ENCODE measurements at regions not wholly inside any gene's neighbourhood (a gene's known extent, or its start where the extent isn't known, plus 50 kb on each side); places are given as distances from the start of the nearest gene placed in this dataset.

DNA sequence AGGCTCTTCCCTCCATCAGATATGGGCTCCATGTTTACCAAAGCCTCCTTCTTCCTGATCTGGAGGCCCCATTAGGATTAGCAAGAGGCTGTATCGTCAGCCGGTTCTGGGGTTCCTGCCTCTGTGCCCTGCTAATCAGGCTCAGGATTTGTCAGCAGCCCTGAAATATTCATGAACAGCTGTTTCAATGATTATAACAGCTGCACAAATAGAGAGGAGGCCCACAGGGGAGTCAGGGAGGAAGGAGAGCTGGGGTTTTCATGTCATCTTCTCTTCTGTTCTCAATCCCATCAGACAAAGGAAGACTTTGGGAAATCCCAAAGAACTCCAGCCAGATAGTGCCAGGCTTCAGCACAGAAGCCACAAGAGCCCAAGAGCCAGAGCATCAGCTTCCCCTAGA is 72.3 kb upstream of the MMP2 start:
- DNase-seq (ENCODE audit: low read depth, low spot score) (no peak), FAIRE-seq (no peak)
- Histone ChIP-seq H3K27me3 (ENCODE audit: control insufficient read depth, extremely low read depth, insufficient read depth, low read length) (no peaks in the 10 kb centered on the region), H4K20me1 (ENCODE audit: control insufficient read depth, extremely low read depth, insufficient read depth, low read length) (no peaks in the 10 kb centered on the region), H3K9ac (ENCODE audit: control insufficient read depth, extremely low read depth, insufficient read depth, low read length) (no peak overlapping the region), H3K79me2 (ENCODE audit: control insufficient read depth, insufficient read depth, low read length) (no peaks in the 10 kb centered on the region), H3K4me1 (ENCODE audit: control insufficient read depth, extremely low read depth, insufficient read depth, low read length) (no peaks in the 10 kb centered on the region), H3K27ac (ENCODE audit: control insufficient read depth, insufficient read depth, low read length) (no peak overlapping the region), H3K4me2 (ENCODE audit: control insufficient read depth, extremely low read depth, insufficient read depth, low read depth, low read length) (no peak overlapping the region), H3K9me1 (ENCODE audit: control insufficient read depth, extremely low read depth, insufficient read depth, low read length) (no peaks in the 10 kb centered on the region), H3K36me3 (ENCODE audit: control insufficient read depth in 2 of 2, extremely low read depth in 1 of 2, insufficient read depth in 2 of 2, low read length in 2 of 2) (no peaks in the 10 kb centered on the region), H3K9me3 (ENCODE audit: control insufficient read depth, low read depth, low read length) (no peaks in the 10 kb centered on the region), H3K4me3 (ENCODE audit: control insufficient read depth in 2 of 3, extremely low read depth in 1 of 3, insufficient read depth in 2 of 3, low read depth in 1 of 3, low read length in 3 of 3) (no peak overlapping the region), H2AFZ (ENCODE audit: control insufficient read depth, low read length) (no peak overlapping the region)
- no peak for TF ChIP-seq EZH2 (IDR thresholded peaks at IDR 0.05; ENCODE audit: low read length)
- TF ChIP-seq, protein P1, sequence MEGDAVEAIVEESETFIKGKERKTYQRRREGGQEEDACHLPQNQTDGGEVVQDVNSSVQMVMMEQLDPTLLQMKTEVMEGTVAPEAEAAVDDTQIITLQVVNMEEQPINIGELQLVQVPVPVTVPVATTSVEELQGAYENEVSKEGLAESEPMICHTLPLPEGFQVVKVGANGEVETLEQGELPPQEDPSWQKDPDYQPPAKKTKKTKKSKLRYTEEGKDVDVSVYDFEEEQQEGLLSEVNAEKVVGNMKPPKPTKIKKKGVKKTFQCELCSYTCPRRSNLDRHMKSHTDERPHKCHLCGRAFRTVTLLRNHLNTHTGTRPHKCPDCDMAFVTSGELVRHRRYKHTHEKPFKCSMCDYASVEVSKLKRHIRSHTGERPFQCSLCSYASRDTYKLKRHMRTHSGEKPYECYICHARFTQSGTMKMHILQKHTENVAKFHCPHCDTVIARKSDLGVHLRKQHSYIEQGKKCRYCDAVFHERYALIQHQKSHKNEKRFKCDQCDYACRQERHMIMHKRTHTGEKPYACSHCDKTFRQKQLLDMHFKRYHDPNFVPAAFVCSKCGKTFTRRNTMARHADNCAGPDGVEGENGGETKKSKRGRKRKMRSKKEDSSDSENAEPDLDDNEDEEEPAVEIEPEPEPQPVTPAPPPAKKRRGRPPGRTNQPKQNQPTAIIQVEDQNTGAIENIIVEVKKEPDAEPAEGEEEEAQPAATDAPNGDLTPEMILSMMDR (optimal IDR thresholded peaks at IDR 0.05 in 1 of 3, IDR thresholded peaks at IDR 0.05 in 1 of 3, conservative IDR thresholded peaks at IDR 0.05 in 1 of 3; ENCODE audit: extremely low read depth in 1 of 3, insufficient read depth in 2 of 3, low read length in 3 of 3), result no peak
- dilution Hi-C loops (cut with MboI; ENCODE audit: extremely low pct_ligation_motif_present, low sequenced_read_pairs), result no loop called here

DNA sequence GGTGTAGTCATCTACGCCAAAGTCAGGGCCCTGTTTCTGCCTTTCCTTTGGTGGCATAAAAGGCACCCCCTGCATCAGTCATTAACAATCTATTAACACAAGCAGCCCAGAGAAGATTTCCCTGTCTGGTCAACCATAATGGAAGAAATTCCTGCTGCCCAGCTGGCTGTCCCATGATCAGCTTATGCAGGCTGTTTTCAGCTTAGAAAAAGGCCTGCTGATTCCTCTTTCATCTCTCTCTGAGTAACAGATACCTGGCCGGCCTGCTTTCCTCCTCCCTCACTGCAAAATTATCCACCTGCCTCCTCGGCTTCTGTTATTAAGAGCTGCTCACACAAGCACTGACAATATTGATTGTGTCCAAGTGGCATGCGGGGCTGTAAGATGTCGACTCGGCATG is 70.3 kb upstream of the MMP2 start:
- Histone ChIP-seq H3K4me3 (ENCODE audit: control insufficient read depth in 2 of 3, extremely low read depth in 1 of 3, insufficient read depth in 2 of 3, low read depth in 1 of 3, low read length in 3 of 3) (no peak overlapping the region), H3K9ac (ENCODE audit: control insufficient read depth, extremely low read depth, insufficient read depth, low read length) (no peak overlapping the region), H3K27ac (ENCODE audit: control insufficient read depth, insufficient read depth, low read length) (no peak overlapping the region), H2AFZ (ENCODE audit: control insufficient read depth, low read length) (no peak overlapping the region), H3K4me1 (ENCODE audit: control insufficient read depth, extremely low read depth, insufficient read depth, low read length) (no peaks in the 10 kb centered on the region), H3K9me3 (ENCODE audit: control insufficient read depth, low read depth, low read length) (no peaks in the 10 kb centered on the region), H3K27me3 (ENCODE audit: control insufficient read depth, extremely low read depth, insufficient read depth, low read length) (peaks cover 3% of the 10 kb centered on the region), H3K4me2 (ENCODE audit: control insufficient read depth, extremely low read depth, insufficient read depth, low read depth, low read length) (no peak overlapping the region), H3K36me3 (ENCODE audit: control insufficient read depth in 2 of 2, extremely low read depth in 1 of 2, insufficient read depth in 2 of 2, low read length in 2 of 2) (no peaks in the 10 kb centered on the region), H3K79me2 (ENCODE audit: control insufficient read depth, insufficient read depth, low read length) (no peaks in the 10 kb centered on the region), H3K9me1 (ENCODE audit: control insufficient read depth, extremely low read depth, insufficient read depth, low read length) (no peaks in the 10 kb centered on the region), H4K20me1 (ENCODE audit: control insufficient read depth, extremely low read depth, insufficient read depth, low read length) (no peaks in the 10 kb centered on the region)
- no peak for TF ChIP-seq EZH2 (IDR thresholded peaks at IDR 0.05; ENCODE audit: low read length)
- TF ChIP-seq, protein P1 (optimal IDR thresholded peaks at IDR 0.05 in 1 of 3, IDR thresholded peaks at IDR 0.05 in 1 of 3, conservative IDR thresholded peaks at IDR 0.05 in 1 of 3; ENCODE audit: extremely low read depth in 1 of 3, insufficient read depth in 2 of 3, low read length in 3 of 3), result no peak
- DNase-seq (ENCODE audit: low read depth, low spot score) (no peak), FAIRE-seq (no peak)
- dilution Hi-C loops (cut with MboI; ENCODE audit: extremely low pct_ligation_motif_present, low sequenced_read_pairs), result no loop called here
